GM18870 (cell line): ENCODE measurements at regions not wholly inside any gene's neighbourhood (a gene's known extent, or its start where the extent isn't known, plus 50 kb on each side); places are given as distances from the start of the nearest gene placed in this dataset.

Source experiments
- ATAC-seq: cut with Tn5 transposase; IDR thresholded peaks from one replicate; pipeline ENCODE4 v1.9.1; 2021; ENCODE audit warnings: moderate library complexity; ENCODE audit not compliant: unreplicated experiment

- no peak for ATAC-seq
Measured at GRCh38 chr18:22667156-22667555, 249.4 kb upstream of the CTAGE1 start.

DNA sequence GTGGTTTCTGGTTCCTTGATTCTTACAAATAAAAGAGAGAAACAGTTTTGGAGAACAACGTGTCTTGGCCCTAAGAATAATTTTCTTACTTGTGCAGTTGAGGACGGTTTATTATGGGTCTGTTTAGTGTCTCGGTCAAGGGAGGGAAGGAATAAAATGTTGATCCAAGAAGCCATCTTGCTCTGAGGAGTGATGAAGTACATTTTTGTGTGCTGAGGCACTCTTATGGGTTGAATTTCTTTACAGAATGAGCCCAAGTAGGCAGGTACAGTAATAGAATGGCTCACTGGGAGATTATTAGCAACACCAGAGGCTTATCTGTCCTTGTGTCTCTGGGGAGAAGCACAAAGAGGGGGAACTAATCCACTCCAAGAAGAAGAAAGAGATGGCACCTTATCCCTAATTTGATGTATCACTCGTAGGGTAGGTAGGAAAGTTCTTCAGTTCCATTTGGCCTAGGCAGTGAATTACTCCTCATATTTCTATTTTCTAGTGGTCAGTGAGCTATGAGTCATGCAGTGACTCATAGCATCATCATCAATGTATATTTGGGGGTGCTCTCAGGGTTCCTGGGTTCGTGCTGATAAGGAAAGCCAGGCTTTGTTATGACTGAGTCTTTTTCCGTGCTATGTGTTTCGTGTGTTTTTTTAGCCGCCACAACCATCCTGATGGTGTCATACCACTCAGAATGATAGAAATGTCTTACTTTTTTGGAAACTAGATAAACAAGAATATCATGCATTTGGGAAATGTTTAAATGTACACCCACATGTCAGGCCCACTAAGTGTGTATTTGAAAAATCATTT, 250.1 kb upstream of the CTAGE1 start:
- peak; percentile 63 for ATAC-seq

GRCh38 chr18:22668496-22668895, 250.8 kb upstream of the CTAGE1 start:
- no peak for ATAC-seq

GRCh38 chr18:22670914-22671313, 253.2 kb upstream of the CTAGE1 start:
- peak; percentile 53 for ATAC-seq

DNA sequence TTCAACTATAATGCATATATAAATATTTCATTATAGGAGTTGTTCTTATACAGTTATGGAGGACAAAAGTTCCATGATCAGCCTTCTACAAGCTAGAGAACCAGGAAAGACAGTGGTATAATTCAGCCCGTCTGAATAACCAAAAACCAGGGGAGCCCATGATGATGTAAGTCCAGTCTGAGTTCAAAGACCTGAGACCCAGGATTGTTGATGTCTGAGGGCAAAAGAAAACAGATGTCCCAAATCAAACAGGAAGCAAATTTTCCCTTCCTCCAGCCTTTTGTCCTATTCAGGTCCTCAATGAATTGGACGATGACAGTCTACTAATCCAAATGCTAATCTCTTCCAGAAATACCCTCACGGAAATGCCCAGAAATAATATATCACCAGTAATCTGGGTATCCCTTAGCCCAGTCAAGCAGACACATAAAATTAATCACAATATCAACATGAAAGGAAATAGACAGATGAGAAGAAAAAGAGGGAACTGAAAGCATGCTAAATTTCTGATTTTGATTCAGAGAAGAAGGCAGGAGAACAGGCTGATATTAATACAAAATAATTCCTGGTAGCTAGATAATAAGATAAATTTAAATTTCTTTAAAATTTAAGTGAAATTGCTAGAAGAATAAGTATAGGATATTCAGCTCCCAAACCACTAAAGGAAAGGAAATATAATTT, 255.6 kb upstream of the CTAGE1 start:
- no peak for ATAC-seq

DNA sequence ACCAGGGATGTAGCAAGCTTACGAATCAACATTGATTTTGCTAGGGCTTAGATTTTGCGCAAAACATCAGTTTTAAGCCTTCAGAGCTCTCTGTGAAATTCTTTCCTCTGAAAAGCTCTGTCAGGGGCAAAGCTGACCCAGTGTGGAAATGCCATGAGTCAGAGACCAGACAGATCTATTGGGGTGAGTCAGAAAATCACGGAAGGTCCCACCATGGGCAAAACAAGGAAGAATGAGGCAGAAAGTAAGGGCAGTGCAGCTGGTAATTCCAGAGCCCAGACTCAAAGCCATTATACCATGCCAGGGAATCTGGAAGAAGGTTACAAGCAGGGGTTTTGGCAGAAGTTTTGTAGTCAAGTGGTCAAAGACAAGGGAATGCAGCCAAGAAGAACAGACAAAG, 256.6 kb upstream of the CTAGE1 start:
- no peak for ATAC-seq

DNA sequence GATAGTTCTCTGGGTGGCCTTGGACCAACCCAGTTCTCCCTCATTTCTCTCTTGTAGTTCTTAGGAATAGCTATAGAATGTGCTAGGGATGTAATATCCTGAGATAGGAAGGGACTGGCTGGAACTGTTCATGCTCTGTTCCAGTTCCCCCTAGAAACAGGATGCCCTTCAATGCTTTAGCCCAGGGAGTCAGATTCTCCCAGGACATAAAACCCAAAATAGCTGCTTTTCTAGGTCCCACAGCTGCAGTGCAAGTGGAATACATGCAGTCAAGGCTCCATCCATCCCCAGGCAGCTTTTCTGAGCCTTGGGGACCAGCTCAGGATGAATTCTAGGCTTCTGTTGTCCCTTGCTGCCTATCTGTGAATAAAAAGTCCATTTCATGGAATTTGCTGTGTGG, 257.3 kb upstream of the CTAGE1 start:
- no peak for ATAC-seq

DNA sequence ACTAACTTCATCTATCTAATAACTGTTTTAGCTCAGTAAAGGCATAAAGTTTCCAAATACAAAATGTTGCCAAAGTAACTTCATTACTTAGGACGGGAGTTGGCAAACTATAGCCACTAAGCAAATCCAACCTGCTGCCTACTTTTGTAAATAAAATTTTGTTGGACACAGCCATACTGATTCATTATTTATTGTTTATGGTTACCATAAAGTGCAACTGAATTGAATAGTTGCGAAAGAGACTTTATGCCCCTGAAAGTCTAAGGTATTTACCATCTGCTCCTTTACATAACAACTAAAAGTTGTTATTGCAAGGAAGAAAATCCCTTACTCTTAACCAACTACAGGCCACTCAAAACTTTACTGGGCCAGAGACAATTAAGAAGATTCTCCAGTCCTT, 256.7 kb upstream of the RBBP8 start:
- no peak for ATAC-seq

DNA sequence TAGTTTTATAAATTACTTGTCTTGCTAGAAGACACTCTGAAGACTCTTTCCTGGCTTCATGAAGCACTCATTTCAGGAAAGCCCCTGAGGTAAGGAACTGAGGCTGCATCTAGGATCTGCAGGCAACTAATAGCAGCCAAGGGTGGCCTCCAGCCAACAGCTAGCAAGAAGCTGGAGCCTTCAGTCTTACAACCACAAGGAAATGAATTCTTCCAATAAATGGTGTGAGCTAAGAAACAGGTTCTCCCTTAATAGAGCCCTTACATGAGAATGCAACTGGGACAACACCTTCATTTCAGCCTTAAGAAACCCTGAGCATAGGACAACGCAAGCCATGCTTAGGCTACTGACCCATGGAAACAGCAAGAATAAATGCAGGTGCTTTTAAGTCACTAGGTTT, 254.6 kb upstream of the RBBP8 start:
- no peak for ATAC-seq

GRCh38 chr18:22680944-22681343, 252.2 kb upstream of the RBBP8 start:
- ATAC-seq = no peak

DNA sequence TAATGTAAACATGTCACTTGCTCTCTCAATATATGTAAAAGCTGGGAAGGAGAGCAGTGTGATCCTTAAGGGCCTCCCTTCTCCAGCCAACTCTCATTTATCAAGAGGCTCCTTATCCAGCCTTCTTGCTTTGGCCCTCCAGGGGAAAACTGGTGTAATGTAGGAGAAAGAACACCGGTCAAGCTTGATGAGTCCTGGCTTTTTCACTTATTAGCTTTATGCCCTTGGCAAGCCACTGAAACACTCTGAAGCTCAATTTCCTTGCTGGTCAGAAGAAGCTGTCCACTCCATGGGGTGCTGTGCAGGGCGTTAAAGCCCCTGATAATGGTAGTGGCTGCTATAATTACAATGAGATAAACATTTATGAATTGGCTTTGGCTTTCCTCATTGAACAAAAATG, 251.2 kb upstream of the RBBP8 start:
- no peak for ATAC-seq

DNA sequence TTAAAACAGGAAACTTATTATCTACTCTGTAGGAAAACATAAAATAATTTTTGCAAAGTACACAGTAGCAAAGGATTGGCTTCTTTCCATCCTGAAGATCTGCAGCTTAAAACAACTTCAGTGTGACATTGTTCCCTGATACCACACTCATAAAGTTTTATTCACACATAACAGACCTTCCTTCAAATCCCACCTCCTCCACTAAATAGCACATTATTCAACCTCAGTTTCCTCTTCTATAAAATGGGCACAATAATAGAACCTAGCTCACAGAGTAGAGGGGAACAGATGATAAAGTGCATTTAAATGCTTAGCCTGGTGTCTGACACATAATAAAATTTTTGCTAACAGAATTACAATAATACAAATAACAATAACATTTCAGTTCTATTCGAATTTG, 250.4 kb upstream of the RBBP8 start:
- no peak for ATAC-seq

- ATAC-seq = no peak
Measured at GRCh38 chr18:22683196-22683676, 249.9 kb upstream of the RBBP8 start.

GRCh38 chr18:22683786-22684185, 249.3 kb upstream of the RBBP8 start:
- no peak for ATAC-seq

GRCh38 chr18:22684268-22684667, 248.9 kb upstream of the RBBP8 start:
- no peak for ATAC-seq

DNA sequence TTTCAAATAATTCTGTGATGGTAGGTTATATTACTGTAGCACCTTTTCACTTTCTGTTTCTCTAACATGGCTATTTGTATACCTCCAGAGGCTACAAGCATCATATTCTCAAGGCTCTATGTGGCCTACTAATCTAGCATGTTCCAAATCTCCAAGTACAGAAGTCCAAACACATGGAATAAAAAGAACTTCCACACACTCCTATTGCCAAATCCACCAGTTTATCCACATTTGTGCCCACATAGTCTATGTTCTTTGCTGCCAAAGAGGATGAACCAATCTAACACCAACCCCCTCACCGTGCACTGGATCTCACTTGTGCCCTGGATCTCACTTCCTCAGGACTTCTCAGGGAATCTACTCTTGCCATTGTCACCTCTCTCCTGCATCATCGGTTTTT, 247.3 kb upstream of the RBBP8 start:
- no peak for ATAC-seq

GRCh38 chr18:22687892-22688680, 245.0 kb upstream of the RBBP8 start:
- ATAC-seq = no peak

DNA sequence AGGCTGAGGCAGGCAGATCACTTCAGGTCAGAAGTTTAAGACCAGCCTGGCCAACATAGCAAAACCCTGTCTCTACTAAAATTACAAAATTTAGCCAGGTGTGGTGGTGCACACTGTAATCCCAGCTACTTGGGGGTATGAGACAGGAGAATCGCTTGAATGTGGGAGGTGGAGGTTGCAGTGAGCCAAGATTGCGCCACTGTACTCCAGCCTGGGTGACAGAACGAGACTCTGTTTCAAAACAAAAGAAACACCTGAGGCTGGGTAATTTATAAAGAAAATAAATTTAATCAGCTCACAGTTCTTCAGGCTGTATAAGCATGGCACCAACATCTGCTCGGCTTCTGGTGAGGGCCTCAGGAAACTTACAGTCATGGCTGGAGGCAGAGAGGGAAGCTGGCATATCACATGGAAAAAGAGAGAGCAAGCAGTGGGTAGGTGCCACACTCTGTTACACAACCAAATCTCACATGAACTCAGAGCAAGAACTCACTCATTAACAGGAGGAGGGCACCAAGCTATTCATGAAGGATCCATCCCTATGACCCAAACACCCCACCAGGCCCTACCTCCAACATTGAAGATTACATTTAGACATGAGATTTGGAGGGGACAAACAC, 244.1 kb upstream of the RBBP8 start:
- no peak for ATAC-seq

DNA sequence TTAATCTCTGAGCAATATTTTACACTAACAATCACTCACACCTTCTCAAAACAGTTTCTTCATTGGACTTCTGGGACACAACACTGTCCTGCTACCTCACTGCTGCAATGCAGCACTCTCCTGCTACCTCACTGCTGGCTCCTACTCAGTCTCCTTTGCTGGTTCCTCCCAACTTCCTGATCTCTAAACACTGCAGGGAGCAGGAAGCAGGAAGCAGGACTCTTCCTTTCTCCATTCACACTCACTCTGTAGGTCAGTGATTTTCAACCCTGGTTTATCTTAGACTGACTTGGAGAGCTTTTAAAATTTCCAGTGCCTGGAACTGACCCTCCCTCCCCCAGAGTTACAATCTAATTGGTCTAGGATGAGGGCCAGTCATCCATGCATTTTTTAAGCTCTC, 243.4 kb upstream of the RBBP8 start:
- no peak for ATAC-seq

- no peak for ATAC-seq
Measured at GRCh38 chr18:22690556-22690955, 242.6 kb upstream of the RBBP8 start.
